H1 (cell line): ENCODE measurements at regions not wholly inside any gene's neighbourhood (a gene's known extent, or its start where the extent isn't known, plus 50 kb on each side); places are given as distances from the start of the nearest gene placed in this dataset.

Experiments
- ASH2L ChIP-seq: fragments of 200-600, 300-600 bp; sonication (generic); IDR thresholded peaks from one replicate; pipeline ENCODE4 v1.7.1; 2017; ENCODE audit warnings: low read length
- ATF3 ChIP-seq: IDR thresholded peaks from 2 replicates; pipeline ENCODE4 v1.6.1; 2011; ENCODE audit warnings: low read depth, mild to moderate bottlenecking, low read length; ENCODE audit not compliant: insufficient read depth
- KDM4A ChIP-seq: IDR thresholded peaks from one replicate; pipeline ENCODE4 v1.7.1; 2012; ENCODE audit warnings: low read depth, mild to moderate bottlenecking, moderate library complexity, low read length, inconsistent platforms; ENCODE audit not compliant: severe bottlenecking
- RFX5 ChIP-seq: IDR thresholded peaks from 2 replicates; pipeline ENCODE4 v1.6.1; 2011; ENCODE audit warnings: low read depth, low read length, improper control_type of control experiment, borderline replicate concordance
- SAP30 ChIP-seq: fragments of 300-600 bp; sonication (generic); IDR thresholded peaks from 2 replicates; pipeline ENCODE4 v1.7.1; 2012; ENCODE audit warnings: low read length, moderate library complexity, mild to moderate bottlenecking, inconsistent platforms; ENCODE audit not compliant: insufficient read depth, insufficient replicate concordance
- SP1 ChIP-seq: IDR thresholded peaks from 2 replicates; pipeline ENCODE4 v1.6.1; 2011; ENCODE audit warnings: low read depth, low read length
- SRF ChIP-seq: IDR thresholded peaks from 2 replicates; pipeline ENCODE4 v1.6.1; 2011; ENCODE audit warnings: mild to moderate bottlenecking, low read depth, low read length, moderate library complexity

- no peak for TF ChIP-seq KDM4A
- no peak for TF ChIP-seq ATF3
- TF ChIP-seq ASH2L: no peak
- no peak for TF ChIP-seq SP1
- TF ChIP-seq SAP30: no peak
- no peak for TF ChIP-seq SRF
- TF ChIP-seq RFX5: no peak
These were observed 65.2 kb upstream of the PIM1 start (continued) for GRCh38 chr6:37104824-37105147.
